Erythroblast (primary cell): ENCODE measurements at regions not wholly inside any gene's neighbourhood (a gene's known extent, or its start where the extent isn't known, plus 50 kb on each side); places are given as distances from the start of the nearest gene placed in this dataset.

ENCODE experiments used
- GATA1 ChIP-seq: IDR thresholded peaks from 2 replicates; pipeline ENCODE4 v1.6.1; 2011; ENCODE audit warnings: low read depth, mild to moderate bottlenecking, control low read depth, low read length, moderate library complexity
- POLR2A ChIP-seq: IDR thresholded peaks from 2 replicates; pipeline ENCODE4 v1.6.1; 2011; ENCODE audit warnings: mild to moderate bottlenecking, low read length

- TF ChIP-seq POLR2A: no peak
- no peak for TF ChIP-seq GATA1
Measured at GRCh38 chr3:106275592-106275991, 406.8 kb upstream of the CBLB start.
